NCI-H187 treated with DMSO at 0.1 percent for 48 hours (cell line): ENCODE measurements at regions not wholly inside any gene's neighbourhood (a gene's known extent, or its start where the extent isn't known, plus 50 kb on each side); places are given as distances from the start of the nearest gene placed in this dataset.

ENCODE experiments used
- DNase-seq: peaks from one replicate; lab custom pipeline; 2025; lab: John Stamatoyannopoulos, UW

GRCh38 chr5:19352120-19352519 lies 635.9 kb downstream of the CDH18 start:
- DNase-seq = no peak

GRCh38 chr5:19369048-19369447 lies 619.0 kb downstream of the CDH18 start:
- no peak for DNase-seq

- no peak for DNase-seq
Observed at GRCh38 chr5:19369561-19369960, 618.4 kb downstream of the CDH18 start.

GRCh38 chr5:19370655-19371386 lies 617.2 kb downstream of the CDH18 start:
- no peak for DNase-seq

GRCh38 chr5:19388391-19388790 lies 599.6 kb downstream of the CDH18 start:
- no peak for DNase-seq

GRCh38 chr5:19401032-19401431 lies 587.0 kb downstream of the CDH18 start:
- no peak for DNase-seq

- DNase-seq = no peak
Observed at GRCh38 chr5:19406576-19407365, 581.2 kb downstream of the CDH18 start.

- no peak for DNase-seq
Observed at GRCh38 chr5:19408149-19408548, 579.9 kb downstream of the CDH18 start.

GRCh38 chr5:19411936-19412335 lies 576.1 kb downstream of the CDH18 start:
- DNase-seq = no peak
